Astrocyte (in vitro differentiated cells and primary cell): ENCODE measurements at regions not wholly inside any gene's neighbourhood (a gene's known extent, or its start where the extent isn't known, plus 50 kb on each side); places are given as distances from the start of the nearest gene placed in this dataset.

Experiments
- EZH2 ChIP-seq: IDR thresholded peaks from 2 replicates; pipeline ENCODE4 v1.6.1; 2012; ENCODE audit warnings: mild to moderate bottlenecking, low read length, inconsistent platforms; ENCODE audit not compliant: insufficient read depth
- TF ChIP-seq, protein P1 (sequence below): IDR thresholded peaks from 2 replicates; pipeline ENCODE4 v1.5.1; 2011; ENCODE audit warnings: low read depth, mild to moderate bottlenecking, inconsistent platforms, low read length, moderate library complexity; ENCODE audit not compliant: insufficient read depth

DNA sequence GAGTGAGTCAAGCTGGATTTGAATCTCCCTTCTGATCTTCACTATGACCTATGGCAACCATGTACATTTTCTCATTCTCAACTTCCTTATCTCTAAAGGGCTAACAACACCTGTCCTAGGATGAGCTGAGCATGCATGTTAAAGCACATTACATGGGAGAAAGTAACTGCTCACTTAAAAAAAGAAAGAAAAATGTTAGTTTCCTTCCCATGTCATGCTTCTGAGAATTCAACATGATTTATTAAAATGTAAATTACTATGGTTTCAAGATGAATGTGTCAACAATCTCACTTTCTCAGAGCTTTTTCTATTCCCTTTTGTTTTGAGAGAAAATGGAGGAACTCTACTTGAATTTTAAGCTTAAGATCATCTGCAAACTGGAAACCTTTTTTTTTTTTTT lies 295.3 kb downstream of the SKIDA1 start:
- TF ChIP-seq, protein P1, sequence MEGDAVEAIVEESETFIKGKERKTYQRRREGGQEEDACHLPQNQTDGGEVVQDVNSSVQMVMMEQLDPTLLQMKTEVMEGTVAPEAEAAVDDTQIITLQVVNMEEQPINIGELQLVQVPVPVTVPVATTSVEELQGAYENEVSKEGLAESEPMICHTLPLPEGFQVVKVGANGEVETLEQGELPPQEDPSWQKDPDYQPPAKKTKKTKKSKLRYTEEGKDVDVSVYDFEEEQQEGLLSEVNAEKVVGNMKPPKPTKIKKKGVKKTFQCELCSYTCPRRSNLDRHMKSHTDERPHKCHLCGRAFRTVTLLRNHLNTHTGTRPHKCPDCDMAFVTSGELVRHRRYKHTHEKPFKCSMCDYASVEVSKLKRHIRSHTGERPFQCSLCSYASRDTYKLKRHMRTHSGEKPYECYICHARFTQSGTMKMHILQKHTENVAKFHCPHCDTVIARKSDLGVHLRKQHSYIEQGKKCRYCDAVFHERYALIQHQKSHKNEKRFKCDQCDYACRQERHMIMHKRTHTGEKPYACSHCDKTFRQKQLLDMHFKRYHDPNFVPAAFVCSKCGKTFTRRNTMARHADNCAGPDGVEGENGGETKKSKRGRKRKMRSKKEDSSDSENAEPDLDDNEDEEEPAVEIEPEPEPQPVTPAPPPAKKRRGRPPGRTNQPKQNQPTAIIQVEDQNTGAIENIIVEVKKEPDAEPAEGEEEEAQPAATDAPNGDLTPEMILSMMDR, result no peak
- no peak for TF ChIP-seq EZH2
